Cerebellar cortex (tissue), 1 donor: ENCODE measurements at regions not wholly inside any gene's neighbourhood (a gene's known extent, or its start where the extent isn't known, plus 50 kb on each side); places are given as distances from the start of the nearest gene placed in this dataset.
A peak's percentile ranks its signal among the peaks of the same experiment; 100 is the strongest.

Source experiments
- DNase-seq: peaks from one replicate; pipeline ENCODE4 v3.0.0-alpha.2; 2015; ENCODE audit warnings: low spot score

- DNase-seq = no peak
Measured at GRCh38 chr6:156413154-156413553, 364.0 kb upstream of the ARID1B start.

GRCh38 chr6:156410649-156411048 lies 366.5 kb upstream of the ARID1B start:
- no peak for DNase-seq

GRCh38 chr6:156408655-156409054 lies 368.5 kb upstream of the ARID1B start:
- DNase-seq = no peak

DNA sequence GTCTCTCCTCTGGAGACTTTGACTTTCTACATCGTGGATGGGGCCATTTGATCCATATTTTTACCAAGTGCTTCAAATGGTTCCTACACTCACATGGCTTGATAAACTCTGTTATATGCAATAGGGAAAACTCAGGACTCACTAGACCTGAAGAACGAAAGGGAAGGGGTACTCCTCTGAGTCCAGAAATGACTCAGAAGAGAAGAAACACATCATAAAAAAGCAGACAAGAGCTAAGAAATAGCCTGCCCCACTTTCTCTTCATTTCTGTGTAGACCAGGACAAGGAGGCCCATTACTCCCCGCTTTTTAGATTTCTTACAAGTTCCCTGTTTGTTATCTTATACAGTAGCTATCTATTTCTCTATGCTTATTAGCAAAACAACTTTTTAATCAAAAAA lies 369.8 kb upstream of the ARID1B start:
- DNase-seq = no peak

DNA sequence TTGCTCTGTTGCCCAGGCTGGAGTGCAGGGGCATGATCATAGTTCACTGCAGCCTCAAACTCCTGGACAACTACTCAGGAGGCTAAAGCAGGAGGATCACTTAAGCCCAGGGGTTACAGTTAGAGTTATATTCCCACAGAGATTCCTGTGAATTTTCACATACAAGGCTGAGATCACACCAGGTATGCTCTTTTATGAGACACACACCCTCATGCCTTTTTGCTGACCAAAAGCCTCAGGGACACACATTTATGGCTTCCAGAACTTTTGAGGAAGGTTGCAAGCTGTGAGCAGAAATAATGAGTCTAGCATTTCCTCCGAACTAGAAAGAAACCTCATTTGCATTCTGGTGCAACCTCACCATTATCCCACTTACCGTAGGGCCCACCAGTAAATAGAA lies 370.5 kb upstream of the ARID1B start:
- no peak for DNase-seq

DNA sequence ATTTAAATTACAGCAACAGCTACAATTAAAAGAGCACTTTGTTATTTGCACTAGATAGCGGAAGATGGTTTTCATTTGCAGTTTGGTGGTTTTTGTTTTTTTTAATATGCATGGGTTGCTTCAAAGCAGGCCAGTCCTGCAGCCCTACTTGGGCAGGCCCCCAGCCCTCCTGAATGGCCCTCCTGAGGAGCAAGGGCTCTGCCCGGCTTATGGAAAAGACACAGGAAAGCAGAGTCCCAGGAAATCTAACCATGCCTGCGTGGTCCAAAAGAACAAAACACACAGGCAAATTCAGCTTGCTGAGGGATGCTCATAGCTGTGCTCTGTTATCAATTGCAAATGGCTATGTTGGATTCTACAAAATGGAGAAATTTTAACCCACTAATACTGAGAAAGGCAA lies 371.1 kb upstream of the ARID1B start:
- no peak for DNase-seq

DNA sequence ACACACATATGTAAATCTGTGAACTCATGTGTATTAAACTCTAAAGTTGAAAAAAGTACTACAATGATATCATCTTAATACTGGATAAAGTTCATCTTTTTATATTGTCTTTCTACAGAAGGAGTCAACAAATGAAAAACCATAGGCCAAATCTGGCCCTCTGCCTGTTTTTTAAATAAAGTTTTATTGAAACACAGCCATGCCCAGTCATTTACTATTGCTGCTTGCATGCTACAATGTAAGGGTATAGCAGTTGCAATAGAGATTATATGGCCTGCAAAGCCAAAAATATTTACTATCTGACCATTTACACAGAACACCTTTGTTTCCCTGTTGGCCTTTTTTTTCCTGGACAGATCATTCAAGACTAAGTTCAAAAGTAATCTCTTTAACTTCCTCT lies 374.6 kb upstream of the ARID1B start:
- DNase-seq = no peak

DNA sequence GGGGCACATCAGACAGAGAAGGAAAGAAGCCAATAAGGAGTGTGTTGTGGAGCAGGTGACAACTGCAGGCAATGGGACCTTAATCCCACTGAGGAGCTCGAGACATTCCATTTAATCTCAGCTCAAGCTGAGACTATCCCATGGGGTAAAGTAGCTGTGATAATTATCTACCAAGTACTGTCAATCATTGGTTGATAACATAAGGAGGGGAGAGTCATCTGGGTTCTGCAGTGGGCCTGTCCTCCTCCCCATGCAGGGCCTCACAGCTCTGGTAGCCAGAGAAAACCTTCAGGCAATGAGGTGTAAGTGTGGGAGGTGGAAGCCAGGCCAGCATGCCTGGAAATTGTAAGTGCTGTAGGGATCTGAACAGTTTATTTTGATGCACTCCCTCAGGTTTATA lies 375.0 kb upstream of the ARID1B start:
- no peak for DNase-seq

DNA sequence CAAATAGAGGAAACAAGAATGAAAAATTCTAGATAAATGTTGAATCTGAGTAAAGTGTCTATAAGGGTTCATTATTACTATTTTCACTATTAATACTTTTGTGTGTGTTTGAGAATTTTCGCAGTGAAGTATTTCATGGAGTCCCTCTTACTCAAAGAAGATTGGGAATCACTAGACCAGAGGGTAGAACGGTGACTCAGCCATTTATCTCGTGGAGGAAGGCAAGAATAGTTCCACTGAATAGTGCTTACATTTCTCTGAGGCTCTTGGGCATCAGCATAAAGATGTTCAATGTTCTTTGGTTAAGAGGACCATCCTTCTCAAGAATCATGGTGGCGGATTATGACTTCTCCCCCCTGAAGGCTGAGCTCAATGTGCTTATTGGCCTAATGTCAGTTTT lies 376.7 kb upstream of the ARID1B start:
- no peak for DNase-seq

GRCh38 chr6:156398966-156399365 lies 378.2 kb upstream of the ARID1B start:
- no peak for DNase-seq

DNA sequence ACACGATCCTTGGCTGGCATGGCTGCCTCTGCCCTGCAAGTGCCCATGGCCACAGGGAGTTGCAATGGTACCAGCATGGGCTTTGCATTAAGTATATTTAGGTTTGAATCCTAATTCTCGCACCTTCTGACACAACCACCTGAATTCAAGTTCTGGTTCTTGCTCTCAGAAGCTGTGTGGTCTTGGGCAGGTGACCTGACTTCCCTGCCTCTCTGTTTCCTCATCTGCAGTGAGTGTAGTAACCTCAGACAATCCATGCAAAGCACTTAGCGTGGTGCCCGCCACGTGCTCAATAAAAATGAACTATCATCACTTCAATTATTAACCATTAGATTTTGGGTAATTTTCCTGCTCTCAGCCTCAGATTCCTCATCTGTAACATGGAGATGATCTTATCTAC lies 378.8 kb upstream of the ARID1B start:
- DNase-seq = no peak

- no peak for DNase-seq
Measured at GRCh38 chr6:156396791-156397418, 380.3 kb upstream of the ARID1B start.

- DNase-seq = no peak
Measured at GRCh38 chr6:156396068-156396771, 381.0 kb upstream of the ARID1B start.

DNA sequence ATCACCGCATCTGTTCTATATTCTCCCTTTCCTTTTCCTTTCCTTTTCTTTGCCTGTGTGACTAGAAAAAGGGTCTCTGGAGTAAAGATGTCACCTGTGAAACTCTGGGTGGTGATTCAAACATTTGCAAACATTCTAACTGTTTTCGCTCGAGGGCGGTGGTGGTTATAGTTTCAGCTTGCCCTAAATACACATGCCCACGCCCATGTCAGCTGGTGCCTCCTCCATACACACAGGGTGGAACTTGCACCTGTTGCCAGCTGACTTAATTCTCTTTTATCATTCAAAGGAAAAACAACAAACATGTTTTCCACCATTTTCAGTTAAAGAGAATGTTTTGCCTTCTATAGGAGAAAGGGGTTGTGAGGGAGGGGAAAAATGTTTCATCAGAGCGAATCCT lies 381.9 kb upstream of the ARID1B start:
- no peak for DNase-seq

DNA sequence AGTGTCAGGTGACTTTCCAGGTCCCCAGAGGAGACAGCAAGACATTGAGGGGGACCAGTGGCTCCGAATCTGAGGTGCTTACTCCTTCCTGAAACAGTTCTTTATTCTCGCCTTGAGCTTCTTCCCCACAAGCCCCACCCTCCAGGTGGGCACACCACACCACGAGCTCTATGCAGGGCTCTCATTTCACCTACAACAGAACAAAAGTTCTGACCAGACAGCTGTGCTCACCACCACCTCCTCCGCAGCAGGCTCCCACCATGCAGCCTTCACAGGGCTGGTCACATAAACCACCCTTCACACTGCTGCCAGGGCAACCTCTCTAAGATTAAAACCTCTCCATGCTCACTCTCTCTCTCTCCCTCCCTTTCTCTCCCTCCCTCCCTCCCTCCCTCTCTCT lies 384.5 kb upstream of the ARID1B start:
- DNase-seq = no peak

DNA sequence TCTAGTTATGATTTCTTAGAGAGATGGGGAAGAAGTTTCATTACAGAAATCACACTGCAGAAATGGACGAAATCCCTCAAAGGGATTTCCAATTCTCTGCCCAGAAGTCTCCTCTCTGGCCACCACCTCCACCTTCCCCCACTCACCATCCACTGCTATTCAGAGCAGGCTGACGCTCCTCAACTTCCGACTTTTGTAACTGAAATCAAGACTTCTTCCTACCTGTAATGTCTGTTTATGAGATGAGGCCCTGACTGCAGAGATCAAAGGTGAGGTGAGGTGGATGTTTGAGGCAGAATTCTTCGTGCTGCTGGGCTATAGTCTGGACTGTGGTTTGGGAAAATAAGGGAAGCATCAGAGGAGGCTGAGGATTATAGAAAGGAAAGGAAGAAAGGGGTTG lies 385.2 kb upstream of the ARID1B start:
- no peak for DNase-seq

GRCh38 chr6:156391061-156391672 lies 386.0 kb upstream of the ARID1B start:
- peak; percentile 17 for DNase-seq

DNA sequence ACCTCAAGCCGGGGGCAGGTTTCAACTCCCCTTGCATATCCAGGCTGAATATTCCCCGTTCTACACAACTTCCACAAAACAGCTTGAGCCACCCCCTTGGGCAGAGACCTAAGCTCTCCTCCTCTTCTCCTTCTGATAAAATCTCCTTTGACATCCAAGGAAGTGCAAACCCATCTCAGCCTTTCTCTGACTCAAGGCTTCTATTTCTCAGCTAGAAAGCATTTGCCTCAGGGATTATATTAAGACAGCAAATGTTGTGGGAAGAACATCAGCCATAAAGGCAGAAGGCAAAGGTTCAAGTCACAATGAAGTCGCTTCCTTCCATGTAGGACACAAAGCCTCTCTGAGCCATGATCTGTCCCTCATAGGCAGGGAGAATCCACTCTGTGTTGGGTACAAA lies 386.6 kb upstream of the ARID1B start:
- DNase-seq = no peak

- no peak for DNase-seq
Measured at GRCh38 chr6:156389296-156389695, 387.9 kb upstream of the ARID1B start.

GRCh38 chr6:156387472-156387871 lies 389.7 kb upstream of the ARID1B start:
- DNase-seq = no peak

- DNase-seq = no peak
Measured at GRCh38 chr6:156383059-156383458, 394.1 kb upstream of the ARID1B start.

DNA sequence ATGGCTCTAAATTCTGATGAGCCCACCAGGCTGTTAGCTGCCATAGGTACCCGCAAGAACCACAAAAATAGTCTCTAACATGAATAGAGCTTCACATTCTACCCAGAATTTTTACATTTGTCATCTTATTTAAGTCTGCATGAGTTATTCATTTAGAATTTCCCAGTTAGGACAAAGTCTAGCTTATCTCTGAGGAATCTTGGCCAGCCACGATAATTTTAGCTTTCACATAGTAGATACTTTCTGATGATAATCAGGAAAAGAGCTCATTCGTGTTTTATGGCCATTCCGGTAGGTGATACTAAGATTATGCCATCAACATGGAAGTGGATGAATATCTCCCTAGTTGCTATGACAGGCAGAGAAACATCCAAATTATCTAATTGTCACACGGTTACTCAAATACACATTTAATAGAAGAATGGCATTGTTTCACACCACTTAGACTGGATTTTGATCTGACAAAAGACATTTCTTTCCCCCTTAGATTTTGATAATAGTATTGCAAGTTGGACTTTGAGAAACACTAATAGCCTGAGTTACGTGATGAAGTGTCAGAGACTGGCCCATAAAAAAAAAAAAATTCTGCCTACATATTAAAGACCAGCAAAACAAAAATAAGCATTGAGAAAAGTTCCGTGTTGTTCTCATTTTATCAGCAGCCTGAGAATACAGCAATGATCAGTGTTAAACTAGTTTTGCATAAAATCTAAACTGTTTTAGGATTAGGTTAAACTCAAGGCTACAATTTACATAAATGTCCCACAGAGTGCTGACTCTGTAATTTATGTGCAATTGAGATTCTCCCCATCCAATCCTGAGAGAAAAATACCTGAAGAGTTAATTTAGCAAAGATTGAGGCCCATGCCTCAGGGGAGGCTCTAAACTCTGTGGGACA lies 397.5 kb upstream of the ARID1B start:
- DNase-seq = no peak

DNA sequence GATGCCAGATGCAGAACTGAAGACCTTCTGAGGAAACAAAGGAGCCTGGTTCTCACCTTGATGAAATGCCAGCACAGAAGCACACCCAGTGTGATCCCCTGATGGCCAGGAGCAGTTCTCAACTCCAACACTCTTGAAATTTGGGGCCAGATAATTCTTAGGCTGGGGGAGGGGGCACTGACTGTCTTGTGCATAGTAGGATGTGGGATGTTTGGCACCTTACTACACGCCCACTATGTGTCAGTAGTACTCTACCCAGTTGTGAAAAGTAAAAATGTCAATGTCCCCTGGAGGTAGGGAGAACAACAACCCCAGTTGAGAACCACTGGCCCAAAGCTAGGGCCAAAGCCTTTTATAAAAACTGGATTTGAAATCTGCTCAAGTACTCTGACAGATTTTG lies 398.3 kb upstream of the ARID1B start:
- DNase-seq = no peak
